DOHH2 (cell line): ENCODE measurements at regions not wholly inside any gene's neighbourhood (a gene's known extent, or its start where the extent isn't known, plus 50 kb on each side); places are given as distances from the start of the nearest gene placed in this dataset.

Experiments
- H3F3A ChIP-seq: fragments of 200-600 bp; sonication (generic), shearing (Covaris generic); 2 replicates; pipeline ENCODE4 v1.6.0; 2016; ENCODE audit warnings: antibody characterized with exemption, mild to moderate bottlenecking; ENCODE audit not compliant: control insufficient read depth, insufficient read depth
- H3K27ac ChIP-seq: fragments of 200-600 bp; sonication (generic); 2 replicates; pipeline ENCODE4 v1.5.1; 2014; ENCODE audit warnings: low read depth, mild to moderate bottlenecking, low read length, moderate library complexity
- H3K27me3 ChIP-seq: fragments of 200-600 bp; sonication (generic); 2 replicates; pipeline ENCODE4 v1.6.1; 2014; ENCODE audit warnings: mild to moderate bottlenecking, low read length, mixed read lengths; ENCODE audit not compliant: control insufficient read depth
- H3K36me3 ChIP-seq: fragments of 200-600 bp; sonication (generic); 2 replicates; pipeline ENCODE4 v1.6.1; 2014; ENCODE audit warnings: mild to moderate bottlenecking, low read length, moderate library complexity, mixed read lengths; ENCODE audit not compliant: control insufficient read depth
- H3K4me1 ChIP-seq: fragments of 200-600 bp; sonication (generic); 2 replicates; pipeline ENCODE4 v1.6.1; 2014; ENCODE audit warnings: mild to moderate bottlenecking, low read length, mixed read lengths; ENCODE audit not compliant: control insufficient read depth
- H3K4me2 ChIP-seq: fragments of 200-600 bp; sonication (generic); 2 replicates; pipeline ENCODE4 v1.6.0; 2014; ENCODE audit warnings: mild to moderate bottlenecking, low read length, moderate library complexity
- H3K4me3 ChIP-seq: fragments of 200-600 bp; sonication (generic); 2 replicates; pipeline ENCODE4 v1.5.1; 2014; ENCODE audit warnings: mild to moderate bottlenecking, low read length, mixed read lengths
- H3K79me2 ChIP-seq: fragments of 200-600 bp; sonication (generic); 2 replicates; pipeline ENCODE4 v1.6.1; 2014; ENCODE audit warnings: mild to moderate bottlenecking, low read length, mixed read lengths; ENCODE audit not compliant: control insufficient read depth
- H3K9me2 ChIP-seq: fragments of 200-600 bp; sonication (generic); replicated peaks from 2 replicates; pipeline ENCODE4 v1.6.1; 2014; ENCODE audit warnings: mild to moderate bottlenecking, low read length, mixed read lengths; ENCODE audit not compliant: control insufficient read depth
- H3K9me3 ChIP-seq: fragments of 200-600 bp; sonication (generic); 2 replicates; pipeline ENCODE4 v1.6.1; 2014; ENCODE audit warnings: antibody characterized with exemption, low read length, mixed read lengths; ENCODE audit not compliant: control insufficient read depth, insufficient read depth
- H4K20me1 ChIP-seq: fragments of 200-600 bp; sonication (generic); 2 replicates; pipeline ENCODE4 v1.6.0; 2014; ENCODE audit warnings: low read depth, mild to moderate bottlenecking, antibody characterized with exemption, low read length, moderate library complexity; ENCODE audit not compliant: control insufficient read depth, insufficient read depth
- EZH2phosphoT487 ChIP-seq: fragments of 200-600 bp; sonication (generic); IDR thresholded peaks from 2 replicates; pipeline ENCODE4 v1.6.1; 2017; ENCODE audit warnings: borderline replicate concordance, mild to moderate bottlenecking, antibody characterized with exemption, low read length, moderate library complexity, mixed read lengths
- TF ChIP-seq, protein P1 (sequence below): fragments of 200-600 bp; sonication (generic); IDR thresholded peaks from one replicate; pipeline ENCODE4 v1.5.1; 2014; ENCODE audit warnings: antibody characterized with exemption, mild to moderate bottlenecking, low read depth, low read length; ENCODE audit not compliant: poor library complexity, severe bottlenecking

DNA sequence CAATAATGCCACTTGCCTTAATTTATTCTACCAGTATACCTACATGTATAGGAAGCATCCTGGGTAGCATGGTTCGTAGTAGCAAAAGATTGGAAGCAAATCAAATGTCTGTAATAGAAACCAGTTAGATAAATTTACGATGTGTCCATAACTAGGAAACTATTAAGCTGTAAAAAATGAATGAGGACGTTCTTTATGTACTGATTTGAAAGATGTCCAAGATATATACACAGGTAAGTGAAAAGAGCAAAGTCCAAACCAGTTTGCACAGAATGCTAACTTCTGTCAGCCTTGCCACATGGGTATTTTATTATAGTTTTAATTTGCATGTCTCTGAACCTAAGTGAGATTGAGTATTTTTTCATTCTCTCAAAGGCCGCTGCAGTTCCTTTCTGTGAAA, 251.8 kb upstream of the IRF2BP2 start:
- TF ChIP-seq, protein P1, sequence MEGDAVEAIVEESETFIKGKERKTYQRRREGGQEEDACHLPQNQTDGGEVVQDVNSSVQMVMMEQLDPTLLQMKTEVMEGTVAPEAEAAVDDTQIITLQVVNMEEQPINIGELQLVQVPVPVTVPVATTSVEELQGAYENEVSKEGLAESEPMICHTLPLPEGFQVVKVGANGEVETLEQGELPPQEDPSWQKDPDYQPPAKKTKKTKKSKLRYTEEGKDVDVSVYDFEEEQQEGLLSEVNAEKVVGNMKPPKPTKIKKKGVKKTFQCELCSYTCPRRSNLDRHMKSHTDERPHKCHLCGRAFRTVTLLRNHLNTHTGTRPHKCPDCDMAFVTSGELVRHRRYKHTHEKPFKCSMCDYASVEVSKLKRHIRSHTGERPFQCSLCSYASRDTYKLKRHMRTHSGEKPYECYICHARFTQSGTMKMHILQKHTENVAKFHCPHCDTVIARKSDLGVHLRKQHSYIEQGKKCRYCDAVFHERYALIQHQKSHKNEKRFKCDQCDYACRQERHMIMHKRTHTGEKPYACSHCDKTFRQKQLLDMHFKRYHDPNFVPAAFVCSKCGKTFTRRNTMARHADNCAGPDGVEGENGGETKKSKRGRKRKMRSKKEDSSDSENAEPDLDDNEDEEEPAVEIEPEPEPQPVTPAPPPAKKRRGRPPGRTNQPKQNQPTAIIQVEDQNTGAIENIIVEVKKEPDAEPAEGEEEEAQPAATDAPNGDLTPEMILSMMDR: no peak
- no peak for TF ChIP-seq EZH2phosphoT487
- Histone ChIP-seq H3K27ac (no peak overlapping the region), H3K79me2 (no peaks in the 10 kb centered on the region), H3K36me3 (no peaks in the 10 kb centered on the region), H3K9me2 (no peaks in the 10 kb centered on the region), H3K27me3 (no peaks in the 10 kb centered on the region), H3K4me3 (no peak overlapping the region), H3K9me3 (no peaks in the 10 kb centered on the region), H3K4me1 (no peaks in the 10 kb centered on the region), H4K20me1 (no peaks in the 10 kb centered on the region), H3F3A (no peaks in the 10 kb centered on the region), H3K4me2 (no peak overlapping the region)

DNA sequence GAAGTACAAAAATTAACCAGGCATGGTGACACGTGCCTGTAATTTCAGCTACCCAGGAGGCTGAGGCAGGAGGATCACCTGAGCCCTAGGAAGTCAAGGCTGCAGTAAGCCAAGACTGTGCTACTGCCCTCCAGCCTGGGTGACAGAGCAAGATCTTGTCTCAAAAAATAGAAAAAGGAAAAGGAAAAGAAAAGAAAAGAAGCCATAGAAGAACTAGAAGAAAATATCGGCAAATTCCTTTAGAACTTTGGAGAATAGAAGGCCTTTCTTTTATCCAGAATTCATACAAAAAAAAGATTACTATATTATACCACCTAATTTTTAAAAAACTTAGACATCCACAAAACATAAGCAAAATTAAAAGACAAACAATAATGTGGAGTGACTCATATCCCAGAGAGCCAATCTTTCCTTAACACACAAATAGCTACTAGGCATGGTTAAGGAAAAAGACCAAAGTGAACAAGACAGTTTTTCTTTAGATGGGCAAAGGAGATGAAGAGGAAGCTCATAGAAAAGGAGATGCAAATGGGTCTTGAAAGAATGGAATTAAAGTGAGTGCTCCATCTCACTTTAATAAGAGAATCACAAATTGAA, 251.1 kb upstream of the IRF2BP2 start:
- Histone ChIP-seq H4K20me1 (no peaks in the 10 kb centered on the region), H3K4me3 (no peak overlapping the region), H3K27me3 (no peaks in the 10 kb centered on the region), H3K4me1 (no peaks in the 10 kb centered on the region), H3K4me2 (no peak overlapping the region), H3K27ac (no peak overlapping the region), H3K36me3 (no peaks in the 10 kb centered on the region), H3K9me3 (no peaks in the 10 kb centered on the region), H3K9me2 (no peaks in the 10 kb centered on the region), H3K79me2 (no peaks in the 10 kb centered on the region), H3F3A (no peaks in the 10 kb centered on the region)
- TF ChIP-seq, protein P1: no peak
- no peak for TF ChIP-seq EZH2phosphoT487

- H3K79me2 ChIP-seq: no peaks in the 10 kb centered on the region
- H3K27me3 ChIP-seq: no peaks in the 10 kb centered on the region
- no peaks in the 10 kb centered on the region for H3K4me1 ChIP-seq
- TF ChIP-seq EZH2phosphoT487: no peak
- H3K27ac ChIP-seq: no peak overlapping the region
- H3K36me3 ChIP-seq: no peaks in the 10 kb centered on the region
- no peaks in the 10 kb centered on the region for H3F3A ChIP-seq
- H3K9me3 ChIP-seq: no peaks in the 10 kb centered on the region
- no peaks in the 10 kb centered on the region for H3K9me2 ChIP-seq
- no peaks in the 10 kb centered on the region for H4K20me1 ChIP-seq
- H3K4me2 ChIP-seq: no peak overlapping the region
- no peak overlapping the region for H3K4me3 ChIP-seq
Measured at GRCh38 chr1:234858722-234859121, 248.7 kb upstream of the IRF2BP2 start.

DNA sequence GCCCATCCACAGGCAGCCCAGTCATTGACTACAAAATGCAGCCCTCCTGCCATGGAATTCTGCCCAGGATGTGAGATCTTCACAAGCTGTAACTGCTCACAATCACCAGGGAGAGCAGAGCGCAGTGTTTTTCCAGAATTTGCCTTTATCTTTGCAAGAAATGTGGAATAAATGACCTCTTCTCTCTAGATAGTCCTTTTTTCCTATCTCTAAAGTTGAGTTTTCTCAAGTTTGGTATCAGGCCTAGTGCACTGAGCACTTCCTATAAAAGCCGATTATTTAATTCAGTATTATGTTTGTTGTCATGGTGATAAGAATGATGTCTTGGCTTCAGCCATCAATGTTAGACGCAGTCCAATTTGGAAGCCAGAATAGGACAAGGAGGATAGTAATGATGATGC, 246.9 kb upstream of the IRF2BP2 start:
- H3K4me2 ChIP-seq: no peak overlapping the region
- no peaks in the 10 kb centered on the region for H3F3A ChIP-seq
- no peak overlapping the region for H3K4me3 ChIP-seq
- H3K4me1 ChIP-seq: no peaks in the 10 kb centered on the region
- H3K9me2 ChIP-seq: no peaks in the 10 kb centered on the region
- H3K79me2 ChIP-seq: no peaks in the 10 kb centered on the region
- H4K20me1 ChIP-seq: no peaks in the 10 kb centered on the region
- H3K9me3 ChIP-seq: no peaks in the 10 kb centered on the region
- H3K36me3 ChIP-seq: no peaks in the 10 kb centered on the region
- no peak for TF ChIP-seq EZH2phosphoT487
- TF ChIP-seq, protein P1: no peak
- no peaks in the 10 kb centered on the region for H3K27me3 ChIP-seq
- no peak overlapping the region for H3K27ac ChIP-seq
